ENCODE measurements at regions not wholly inside any gene's neighbourhood (a gene's known extent, or its start where the extent isn't known, plus 50 kb on each side); places are given as distances from the start of the nearest gene placed in this dataset.

- no peaks in the 10 kb centered on the region for H3K79me2 ChIP-seq (ENCODE audit: control insufficient read depth, insufficient read depth, low read length)
- intact Hi-C loops (cut with micrococcal nuclease), result no loop called here
- no peaks in the 10 kb centered on the region for H3K4me1 ChIP-seq (replicated peaks in 1 of 2; ENCODE audit: control insufficient read depth in 2 of 2, insufficient read depth in 2 of 2, low read length in 2 of 2)
- H3K27ac ChIP-seq (ENCODE audit: extremely low read depth, low read depth, low read length), result no peak overlapping the region
- BruUV-seq (replicated peaks), result no TSS peak
- H3K27me3 ChIP-seq (ENCODE audit: control insufficient read depth in 2 of 2, insufficient read depth in 2 of 2, low read length in 2 of 2), result no peaks in the 10 kb centered on the region
- H3K4me3 ChIP-seq, result no peak overlapping the region
- H3K9me3 ChIP-seq (replicated peaks; ENCODE audit: control insufficient read depth, insufficient read depth, low read depth, low read length), result no peaks in the 10 kb centered on the region
- TF ChIP-seq ZNF134 (CRISPR knock-in tag; conservative IDR thresholded peaks at IDR 0.05) (peak; percentile 97), NCOA6 (IDR thresholded peaks at IDR 0.05) (no peak), RBM25 (IDR thresholded peaks at IDR 0.05; ENCODE audit: low read depth, low read length, severe bottlenecking) (peak; percentile 20), PTRF (tag; IDR thresholded peaks at IDR 0.05) (no peak), NBN (IDR thresholded peaks at IDR 0.05; ENCODE audit: low read depth) (no peak), ARHGAP35 (IDR thresholded peaks at IDR 0.05; ENCODE audit: partially characterized antibody) (no peak), YY1 (IDR thresholded peaks at IDR 0.05; ENCODE audit: borderline replicate concordance in 1 of 3, control insufficient read depth in 1 of 3, extremely low read depth in 1 of 3, insufficient read depth in 3 of 3, insufficient read length in 1 of 3, insufficient replicate concordance in 2 of 3, low read depth in 1 of 3, low read length in 2 of 3) (no peak)
- no peak overlapping the region for H3K9ac ChIP-seq (ENCODE audit: insufficient read depth in 1 of 2, low read depth in 2 of 2, low read length in 2 of 2)
- FAIRE-seq (no peak), DNase-seq (ENCODE audit: extremely low read depth in 1 of 4, low spot score in 3 of 4) (no peak), ATAC-seq (no peak)
- POLR2A ChIA-PET, result no interaction called here
- in situ Hi-C loops (cut with MboI), result no loop called here
- no peaks in the 10 kb centered on the region for H3K36me3 ChIP-seq (ENCODE audit: control insufficient read depth, insufficient read depth, low read length)
- H4K20me1 ChIP-seq (replicated peaks; ENCODE audit: control insufficient read depth, insufficient read depth, low read length), result no peaks in the 10 kb centered on the region
- CTCF ChIA-PET (ENCODE audit: low intra/inter-chr PET ratio), result no interaction called here
- no peak overlapping the region for H3K4me2 ChIP-seq (ENCODE audit: insufficient read depth, low read length)
- H3K9me1 ChIP-seq (ENCODE audit: control insufficient read depth, insufficient read depth, low read length), result no peaks in the 10 kb centered on the region
- WGBS (ENCODE audit: insufficient coverage, low coverage, missing lambda C conversion rate), result 3% methylated on average over 5 of the region's 5 CpGs
- no peak overlapping the region for H2AFZ ChIP-seq (ENCODE audit: low read depth, low read length)
These were observed 170.0 kb upstream of the FOXN3 start for GRCh38 chr14:89587136-89587420.
